GM12878 (cell line): ENCODE measurements at regions not wholly inside any gene's neighbourhood (a gene's known extent, or its start where the extent isn't known, plus 50 kb on each side); places are given as distances from the start of the nearest gene placed in this dataset.

Source experiments
- ATAC-seq: fragments of 200-7000 bp; cut with Tn5 transposase; 3 replicates; pipeline ENCODE4 v1.9.1; 2020; ENCODE audit warnings: mild to moderate bottlenecking, moderate library complexity
- BruUV-seq: library from RNA; stranded (reverse); fragments of 400-500 nt; replicated peaks from 2 replicates; lab custom pipeline; 2021; lab: Mats Ljungman, UMichigan
- CTCF ChIA-PET: fragments of 300-600 bp; sonication (Branson Sonifier 250); formaldehyde crosslinking; extraction: SDS; loops from one replicate; lab custom pipeline; 2021; ENCODE audit warnings: inconsistent platforms; lab: Yijun Ruan, JAX
- POLR2A ChIA-PET: fragments of 350-600 bp; formaldehyde crosslinking; extraction: SDS; loops from one replicate; lab custom pipeline; 2021; ENCODE audit warnings: inconsistent platforms; lab: Charles Lee
- RAD21 ChIA-PET: fragments of 300-600 bp; sonication (Branson Sonifier 250); formaldehyde crosslinking; loops from one replicate; lab custom pipeline; 2023; ENCODE audit warnings: antibody characterized with exemption; ENCODE audit not compliant: unreplicated experiment; lab: Charles Lee
- SMC1A ChIA-PET: fragments of 300-600 bp; sonication (Branson Sonifier 250); formaldehyde crosslinking; loops from one replicate; lab custom pipeline; 2023; ENCODE audit not compliant: unreplicated experiment, uncharacterized antibody; lab: Charles Lee
- DNase-seq: peaks from one replicate; pipeline ENCODE4 v3.0.0-alpha.2; 2011; ENCODE audit warnings: low read depth, low spot score
- FAIRE-seq: peaks from 3 replicates; lab custom pipeline; 2011; peaks lifted over from hg19 to GRCh38; lab: Jason Lieb, UNC
- H2AFZ ChIP-seq: 2 replicates; pipeline ENCODE4 v1.6.0; 2011; ENCODE audit warnings: low read depth, low read length, control low read depth; ENCODE audit not compliant: control insufficient read depth
- H3K27ac ChIP-seq: 2 replicates; pipeline ENCODE4 v1.5.1; 2011; ENCODE audit warnings: control low read depth; ENCODE audit not compliant: control insufficient read depth, insufficient read depth
- H3K27me3 ChIP-seq, 2 experiments: replicated peaks in 1 of 2; 2 replicates each; pipeline versions ENCODE4 v1.6.0 to v1.6.1; 2011; ENCODE audit warnings: low read length in 1 of 2; ENCODE audit not compliant: control insufficient read depth in 2 of 2, insufficient read depth in 2 of 2
- H3K36me3 ChIP-seq, 2 experiments: 2 replicates each; pipeline ENCODE4 v1.5.1; 2011; ENCODE audit warnings: low read length in 1 of 2; ENCODE audit not compliant: control insufficient read depth in 2 of 2, insufficient read depth in 2 of 2
- H3K4me1 ChIP-seq: 2 replicates; pipeline ENCODE4 v1.6.1; 2011; ENCODE audit warnings: mild to moderate bottlenecking, low read length, moderate library complexity, mixed read lengths; ENCODE audit not compliant: control insufficient read depth, insufficient read depth
- H3K4me2 ChIP-seq: 2 replicates; pipeline ENCODE4 v1.6.0; 2011; ENCODE audit warnings: control low read depth; ENCODE audit not compliant: control insufficient read depth, insufficient read depth
- H3K4me3 ChIP-seq: fragments of 200-600 bp; sonication (generic); 2 replicates; pipeline ENCODE4 v1.5.1; 2016
- H3K79me2 ChIP-seq: 2 replicates; pipeline ENCODE4 v1.6.0; 2011; ENCODE audit warnings: low read length; ENCODE audit not compliant: control insufficient read depth, insufficient read depth
- H3K9ac ChIP-seq: 2 replicates; pipeline ENCODE4 v1.8.0; 2011; ENCODE audit warnings: low read length, control low read depth, mixed read lengths; ENCODE audit not compliant: control insufficient read depth, insufficient read depth
- H3K9me3 ChIP-seq: replicated peaks from 3 replicates; pipeline ENCODE4 v1.5.1; 2011; ENCODE audit warnings: mild to moderate bottlenecking, low read length; ENCODE audit not compliant: control insufficient read depth, insufficient read depth
- H4K20me1 ChIP-seq: 2 replicates; pipeline ENCODE4 v1.6.0; 2011; ENCODE audit not compliant: control insufficient read depth, insufficient read depth
- KAT2A ChIP-seq: conservative IDR thresholded peaks from 2 replicates; pipeline ENCODE4 v1.6.1; 2011; ENCODE audit warnings: low read depth, low read length; ENCODE audit not compliant: control insufficient read depth
- MTA3 ChIP-seq: IDR thresholded peaks from 2 replicates; pipeline ENCODE4 v1.6.1; 2012; ENCODE audit warnings: low read length, inconsistent platforms, borderline replicate concordance
- MYB ChIP-seq: fragments of 150-350 bp; IDR thresholded peaks from 2 replicates; pipeline ENCODE4 v1.6.1; 2014; ENCODE audit warnings: mild to moderate bottlenecking, low read depth, low read length, borderline replicate concordance
- MYC ChIP-seq: IDR thresholded peaks from 2 replicates; pipeline ENCODE4 v1.6.1; 2011; ENCODE audit warnings: mild to moderate bottlenecking, low read length, moderate library complexity, inconsistent platforms; ENCODE audit not compliant: insufficient read depth, insufficient replicate concordance, insufficient read length, severe bottlenecking
- NR2F1 ChIP-seq: fragments of 450-650 bp; conservative IDR thresholded peaks from 2 replicates; pipeline ENCODE4 v1.6.1; 2017; ENCODE audit warnings: mild to moderate bottlenecking
- POLR2A ChIP-seq: IDR thresholded peaks from 2 replicates; pipeline ENCODE4 v1.6.1; 2011; ENCODE audit warnings: low read depth, mild to moderate bottlenecking, low read length
- RB1 ChIP-seq: fragments of 450-650 bp; formaldehyde crosslinking; IDR thresholded peaks from 2 replicates; pipeline ENCODE4 v1.6.1; 2017; ENCODE audit warnings: mild to moderate bottlenecking, borderline replicate concordance
- SMAD5 ChIP-seq: IDR thresholded peaks from 2 replicates; pipeline ENCODE4 v1.6.1; 2016; ENCODE audit warnings: antibody characterized with exemption, low read depth
- SREBF2 ChIP-seq: IDR thresholded peaks from 2 replicates; pipeline ENCODE4 v1.6.1; 2012; ENCODE audit warnings: mild to moderate bottlenecking, low read length
- YBX1 ChIP-seq: fragments of 450-650 bp; IDR thresholded peaks from 2 replicates; pipeline ENCODE4 v1.6.1; 2016; ENCODE audit warnings: antibody characterized with exemption
- ZNF207 ChIP-seq: fragments of 450-650 bp; IDR thresholded peaks from 2 replicates; pipeline ENCODE4 v1.6.1; 2014; ENCODE audit warnings: antibody characterized with exemption, mild to moderate bottlenecking, borderline replicate concordance
- ZZZ3 ChIP-seq: IDR thresholded peaks from 2 replicates; pipeline ENCODE4 v1.6.1; 2011; ENCODE audit warnings: low read depth; ENCODE audit not compliant: control insufficient read depth, insufficient read length
- WGBS: methylation state at CpG from one replicate; pipeline ENCODE4 v1.1.6; 2016; ENCODE audit warnings: low lambda C conversion rate; ENCODE audit not compliant: insufficient replicate concordance, insufficient coverage; ENCODE audit errors: missing lambda C conversion rate; 5-methylcytosine and 5-hydroxymethylcytosine counted together
- in situ Hi-C: fragments of 300-500 bp; cut with MboI; formaldehyde crosslinking; loops from 9 replicates; pipeline ENCODE4 v1.14.3; 2018; ENCODE audit warnings: mixed read lengths
- intact Hi-C: fragments of 100-400 bp; cut with micrococcal nuclease; formaldehyde crosslinking; loops from one replicate; pipeline ENCODE4 v1.14.2; 2022; ENCODE audit not compliant: unreplicated experiment
- TF ChIP-seq, protein P1 (sequence below): fragments of 450-650 bp; IDR thresholded peaks from 2 replicates; pipeline ENCODE4 v1.6.1; 2016; ENCODE audit warnings: mild to moderate bottlenecking, moderate library complexity, borderline replicate concordance
- TF ChIP-seq, protein P2 (sequence below): fragments of 450-650 bp; IDR thresholded peaks from 2 replicates; pipeline ENCODE4 v1.6.1; 2017; ENCODE audit warnings: low read depth, mild to moderate bottlenecking, moderate library complexity
- TF ChIP-seq, protein P3 (sequence below): IDR thresholded peaks from 2 replicates; pipeline ENCODE4 v1.6.1; 2012; ENCODE audit warnings: low read length, inconsistent platforms
- TF ChIP-seq, protein P4 (sequence below): IDR thresholded peaks from 2 replicates; pipeline ENCODE4 v1.6.1; 2012; ENCODE audit warnings: low read depth, low read length, improper control_type of control experiment

DNA sequence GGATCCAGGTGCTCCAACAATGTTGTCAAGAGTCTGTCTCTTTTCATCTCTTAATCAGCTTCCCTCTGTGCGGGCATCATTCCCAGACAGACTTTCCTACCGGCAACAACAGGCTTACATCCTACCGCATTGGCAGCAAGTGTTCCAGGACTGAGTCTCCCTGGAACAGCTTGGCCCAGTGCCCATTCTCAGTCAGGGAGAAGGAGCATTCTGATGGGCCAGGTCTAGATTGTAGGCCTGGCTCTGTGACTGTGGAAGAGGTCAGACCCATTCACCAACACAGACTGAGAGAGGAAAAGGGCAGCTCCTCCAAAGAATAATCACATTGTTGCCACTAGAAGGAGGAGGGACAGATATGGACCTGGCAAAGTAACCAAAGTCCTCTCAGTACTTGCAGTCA, 68.1 kb upstream of the TMEM132E start:
- Histone ChIP-seq H3K4me2 (no peak overlapping the region), H3K4me3 (no peak overlapping the region), H3K4me1 (no peaks in the 10 kb centered on the region), H3K79me2 (no peaks in the 10 kb centered on the region), H2AFZ (no peak overlapping the region), H3K27me3 (peaks cover 0 to 2% of the 10 kb centered on the region in 2 experiments; a peak in 2 of 4 replicates), H4K20me1 (no peaks in the 10 kb centered on the region), H3K9me3 (no peaks in the 10 kb centered on the region), H3K9ac (no peak overlapping the region), H3K36me3 (no peaks in the 10 kb centered on the region), H3K27ac (no peak overlapping the region)
- ChIA-PET SMC1A (no interaction called here), RAD21 (no interaction called here), CTCF (interaction anchor here (1.3 kb wide), 1 partner anchor 89 kb away, joined by 3 read pairs; no protein-coding TSS in a partner anchor), POLR2A (no interaction called here)
- 77% methylated on average over 3 of the region's 3 CpGs for WGBS
- BruUV-seq = no TSS peak
- in situ Hi-C loops = no loop called here
- intact Hi-C loops = no loop called here
- no peak for ATAC-seq
- DNase-seq = no peak
- FAIRE-seq = no peak
- TF ChIP-seq, protein P1, sequence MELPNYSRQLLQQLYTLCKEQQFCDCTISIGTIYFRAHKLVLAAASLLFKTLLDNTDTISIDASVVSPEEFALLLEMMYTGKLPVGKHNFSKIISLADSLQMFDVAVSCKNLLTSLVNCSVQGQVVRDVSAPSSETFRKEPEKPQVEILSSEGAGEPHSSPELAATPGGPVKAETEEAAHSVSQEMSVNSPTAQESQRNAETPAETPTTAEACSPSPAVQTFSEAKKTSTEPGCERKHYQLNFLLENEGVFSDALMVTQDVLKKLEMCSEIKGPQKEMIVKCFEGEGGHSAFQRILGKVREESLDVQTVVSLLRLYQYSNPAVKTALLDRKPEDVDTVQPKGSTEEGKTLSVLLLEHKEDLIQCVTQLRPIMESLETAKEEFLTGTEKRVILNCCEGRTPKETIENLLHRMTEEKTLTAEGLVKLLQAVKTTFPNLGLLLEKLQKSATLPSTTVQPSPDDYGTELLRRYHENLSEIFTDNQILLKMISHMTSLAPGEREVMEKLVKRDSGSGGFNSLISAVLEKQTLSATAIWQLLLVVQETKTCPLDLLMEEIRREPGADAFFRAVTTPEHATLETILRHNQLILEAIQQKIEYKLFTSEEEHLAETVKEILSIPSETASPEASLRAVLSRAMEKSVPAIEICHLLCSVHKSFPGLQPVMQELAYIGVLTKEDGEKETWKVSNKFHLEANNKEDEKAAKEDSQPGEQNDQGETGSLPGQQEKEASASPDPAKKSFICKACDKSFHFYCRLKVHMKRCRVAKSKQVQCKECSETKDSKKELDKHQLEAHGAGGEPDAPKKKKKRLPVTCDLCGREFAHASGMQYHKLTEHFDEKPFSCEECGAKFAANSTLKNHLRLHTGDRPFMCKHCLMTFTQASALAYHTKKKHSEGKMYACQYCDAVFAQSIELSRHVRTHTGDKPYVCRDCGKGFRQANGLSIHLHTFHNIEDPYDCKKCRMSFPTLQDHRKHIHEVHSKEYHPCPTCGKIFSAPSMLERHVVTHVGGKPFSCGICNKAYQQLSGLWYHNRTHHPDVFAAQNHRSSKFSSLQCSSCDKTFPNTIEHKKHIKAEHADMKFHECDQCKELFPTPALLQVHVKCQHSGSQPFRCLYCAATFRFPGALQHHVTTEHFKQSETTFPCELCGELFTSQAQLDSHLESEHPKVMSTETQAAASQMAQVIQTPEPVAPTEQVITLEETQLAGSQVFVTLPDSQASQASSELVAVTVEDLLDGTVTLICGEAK = no peak
- TF ChIP-seq RB1 (no peak), SMAD5 (no peak), MTA3 (no peak), ZNF207 (no peak), MYB (no peak), POLR2A (no peak), KAT2A (no peak), SREBF2 (no peak), YBX1 (no peak), NR2F1 (no peak), MYC (no peak), ZZZ3 (no peak)
- TF ChIP-seq, protein P2, sequence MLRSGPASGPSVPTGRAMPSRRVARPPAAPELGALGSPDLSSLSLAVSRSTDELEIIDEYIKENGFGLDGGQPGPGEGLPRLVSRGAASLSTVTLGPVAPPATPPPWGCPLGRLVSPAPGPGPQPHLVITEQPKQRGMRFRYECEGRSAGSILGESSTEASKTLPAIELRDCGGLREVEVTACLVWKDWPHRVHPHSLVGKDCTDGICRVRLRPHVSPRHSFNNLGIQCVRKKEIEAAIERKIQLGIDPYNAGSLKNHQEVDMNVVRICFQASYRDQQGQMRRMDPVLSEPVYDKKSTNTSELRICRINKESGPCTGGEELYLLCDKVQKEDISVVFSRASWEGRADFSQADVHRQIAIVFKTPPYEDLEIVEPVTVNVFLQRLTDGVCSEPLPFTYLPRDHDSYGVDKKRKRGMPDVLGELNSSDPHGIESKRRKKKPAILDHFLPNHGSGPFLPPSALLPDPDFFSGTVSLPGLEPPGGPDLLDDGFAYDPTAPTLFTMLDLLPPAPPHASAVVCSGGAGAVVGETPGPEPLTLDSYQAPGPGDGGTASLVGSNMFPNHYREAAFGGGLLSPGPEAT = no peak
- TF ChIP-seq, protein P3, sequence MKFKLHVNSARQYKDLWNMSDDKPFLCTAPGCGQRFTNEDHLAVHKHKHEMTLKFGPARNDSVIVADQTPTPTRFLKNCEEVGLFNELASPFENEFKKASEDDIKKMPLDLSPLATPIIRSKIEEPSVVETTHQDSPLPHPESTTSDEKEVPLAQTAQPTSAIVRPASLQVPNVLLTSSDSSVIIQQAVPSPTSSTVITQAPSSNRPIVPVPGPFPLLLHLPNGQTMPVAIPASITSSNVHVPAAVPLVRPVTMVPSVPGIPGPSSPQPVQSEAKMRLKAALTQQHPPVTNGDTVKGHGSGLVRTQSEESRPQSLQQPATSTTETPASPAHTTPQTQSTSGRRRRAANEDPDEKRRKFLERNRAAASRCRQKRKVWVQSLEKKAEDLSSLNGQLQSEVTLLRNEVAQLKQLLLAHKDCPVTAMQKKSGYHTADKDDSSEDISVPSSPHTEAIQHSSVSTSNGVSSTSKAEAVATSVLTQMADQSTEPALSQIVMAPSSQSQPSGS = no peak
- TF ChIP-seq, protein P4, sequence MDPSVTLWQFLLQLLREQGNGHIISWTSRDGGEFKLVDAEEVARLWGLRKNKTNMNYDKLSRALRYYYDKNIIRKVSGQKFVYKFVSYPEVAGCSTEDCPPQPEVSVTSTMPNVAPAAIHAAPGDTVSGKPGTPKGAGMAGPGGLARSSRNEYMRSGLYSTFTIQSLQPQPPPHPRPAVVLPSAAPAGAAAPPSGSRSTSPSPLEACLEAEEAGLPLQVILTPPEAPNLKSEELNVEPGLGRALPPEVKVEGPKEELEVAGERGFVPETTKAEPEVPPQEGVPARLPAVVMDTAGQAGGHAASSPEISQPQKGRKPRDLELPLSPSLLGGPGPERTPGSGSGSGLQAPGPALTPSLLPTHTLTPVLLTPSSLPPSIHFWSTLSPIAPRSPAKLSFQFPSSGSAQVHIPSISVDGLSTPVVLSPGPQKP = no peak
- TF ChIP-seq, all 136 proteins: peak for 0
